Brain microvascular endothelial cell (primary cell): ENCODE measurements at regions not wholly inside any gene's neighbourhood (a gene's known extent, or its start where the extent isn't known, plus 50 kb on each side); places are given as distances from the start of the nearest gene placed in this dataset.
"Not testable (repeated sequence)": the region's sequence is repeated elsewhere in the genome, so short reads cannot be mapped to it uniquely, and the experiment has no call there.

Experiments
- DNase-seq: peaks from one replicate; pipeline ENCODE4 v3.0.0-alpha.2; 2020
- H3K27ac ChIP-seq: fragments of 250-450 bp; sonication (Bioruptor Pico); 2 replicates; pipeline ENCODE4 v1.5.1; 2020; ENCODE audit warnings: mild to moderate bottlenecking, moderate library complexity
- H3K27me3 ChIP-seq: fragments of 250-450 bp; sonication (Bioruptor Pico); replicated peaks from 2 replicates; pipeline ENCODE4 v1.5.1; 2020; ENCODE audit warnings: mild to moderate bottlenecking
- H3K36me3 ChIP-seq: fragments of 250-450 bp; sonication (Bioruptor Pico); replicated peaks from 2 replicates; pipeline ENCODE4 v1.5.1; 2020; ENCODE audit warnings: mild to moderate bottlenecking
- H3K4me3 ChIP-seq: 2 replicates; pipeline ENCODE4 v1.5.1; 2011; ENCODE audit warnings: low read depth, mild to moderate bottlenecking, control low read depth, low read length, moderate library complexity
- CTCF ChIP-seq: IDR thresholded peaks from 2 replicates; pipeline ENCODE4 v1.5.1; 2011; ENCODE audit warnings: low read depth, mild to moderate bottlenecking, moderate library complexity, low read length, control low read depth, inconsistent platforms; ENCODE audit errors: missing control alignments
- in situ Hi-C: cut with HindIII; loops from 2 replicates; pipeline ENCODE4 v1.10.0; 2017; ENCODE audit warnings: low sequenced_read_pairs, low pct_ligation_motif_present

GRCh38 chr1:9442986-9443385, 96.3 kb upstream of the SLC25A33 start:
- in situ Hi-C loops = no loop called here
- no peak overlapping the region for H3K27ac ChIP-seq
- no peak for TF ChIP-seq CTCF
- H3K36me3 ChIP-seq = no peaks in the 10 kb centered on the region
- no peaks in the 10 kb centered on the region for H3K27me3 ChIP-seq
- no peak overlapping the region for H3K4me3 ChIP-seq
- DNase-seq = no peak

GRCh38 chr1:9443913-9444445, 95.3 kb upstream of the SLC25A33 start:
- in situ Hi-C loops = no loop called here

GRCh38 chr1:9444532-9444931, 94.7 kb upstream of the SLC25A33 start:
- Histone ChIP-seq H3K36me3 (no peaks in the 10 kb centered on the region), H3K27me3 (no peaks in the 10 kb centered on the region), H3K27ac (peak overlapping the region; percentile 1), H3K4me3 (no peak overlapping the region)
- no peak for DNase-seq
- in situ Hi-C loops = no loop called here
- no peak for TF ChIP-seq CTCF

More at GRCh38 chr1:9443913-9444445, 95.3 kb upstream of the SLC25A33 start:
- H3K36me3 ChIP-seq = no peaks in the 10 kb centered on the region
- H3K27me3 ChIP-seq = no peaks in the 10 kb centered on the region
- no peak for TF ChIP-seq CTCF
- peak overlapping the region; percentile 1 for H3K27ac ChIP-seq
- peak; percentile 43 for DNase-seq
- H3K4me3 ChIP-seq = no peak overlapping the region

- DNase-seq, H3K27me3 ChIP-seq, H3K27ac ChIP-seq, H3K4me3 ChIP-seq, H3K36me3 ChIP-seq, in situ Hi-C loops: not testable (repeated sequence)
These were observed 94.2 kb upstream of the SLC25A33 start for GRCh38 chr1:9445081-9445480.

- no peak for DNase-seq
- H3K36me3 ChIP-seq = no peaks in the 10 kb centered on the region
- H3K27ac ChIP-seq = no peak overlapping the region
- no peak overlapping the region for H3K4me3 ChIP-seq
- no peaks in the 10 kb centered on the region for H3K27me3 ChIP-seq
- in situ Hi-C loops = no loop called here
- no peak for TF ChIP-seq CTCF
These were observed 91.9 kb upstream of the SLC25A33 start for GRCh38 chr1:9447215-9447960.

GRCh38 chr1:9448132-9449109, 90.8 kb upstream of the SLC25A33 start:
- DNase-seq = peak; percentile 39
- Histone ChIP-seq H3K27ac (peak overlapping the region; percentile 28), H3K4me3 (no peak overlapping the region), H3K36me3 (no peaks in the 10 kb centered on the region), H3K27me3 (no peaks in the 10 kb centered on the region)
- TF ChIP-seq CTCF = peak; percentile 56
- in situ Hi-C loops = no loop called here
